Trophoblast cell (in vitro differentiated cells and primary cell): ENCODE measurements at regions not wholly inside any gene's neighbourhood (a gene's known extent, or its start where the extent isn't known, plus 50 kb on each side); places are given as distances from the start of the nearest gene placed in this dataset.

Source experiments
- DNase-seq, 2 donors: peaks; one replicate each; pipeline ENCODE4 v3.0.0-alpha.2; 2016
- H2AFZ ChIP-seq: 2 replicates; pipeline ENCODE4 v1.6.1; 2013; ENCODE audit warnings: low read length, moderate library complexity, mild to moderate bottlenecking; ENCODE audit not compliant: insufficient read depth, poor library complexity
- H2AK5ac ChIP-seq: 2 replicates; pipeline ENCODE4 v1.6.1; 2013; ENCODE audit warnings: mild to moderate bottlenecking, low read length
- H2BK120ac ChIP-seq: 2 replicates; pipeline ENCODE4 v1.6.1; 2013; ENCODE audit warnings: low read length, mild to moderate bottlenecking, moderate library complexity; ENCODE audit not compliant: insufficient read depth, poor library complexity
- H2BK12ac ChIP-seq: 2 replicates; pipeline ENCODE4 v1.6.1; 2013; ENCODE audit warnings: mild to moderate bottlenecking, low read length, moderate library complexity
- H2BK5ac ChIP-seq: 2 replicates; pipeline ENCODE4 v1.6.1; 2013; ENCODE audit warnings: low read length, low read depth, moderate library complexity, mild to moderate bottlenecking; ENCODE audit not compliant: poor library complexity
- H3K14ac ChIP-seq: 2 replicates; pipeline ENCODE4 v1.6.1; 2013; ENCODE audit warnings: mild to moderate bottlenecking, low read length
- H3K18ac ChIP-seq: 2 replicates; pipeline ENCODE4 v1.6.1; 2013; ENCODE audit warnings: mild to moderate bottlenecking, low read length
- H3K23ac ChIP-seq: 2 replicates; pipeline ENCODE4 v1.6.1; 2013; ENCODE audit warnings: low read length
- H3K27ac ChIP-seq: 2 replicates; pipeline ENCODE4 v1.5.1; 2013; ENCODE audit warnings: low read depth, mild to moderate bottlenecking, inconsistent platforms, low read length, moderate library complexity
- H3K27me3 ChIP-seq: 2 replicates; pipeline ENCODE4 v1.6.1; 2013; ENCODE audit warnings: inconsistent platforms, mild to moderate bottlenecking, low read length, moderate library complexity; ENCODE audit not compliant: insufficient read depth
- H3K36me3 ChIP-seq, 2 experiments: 1 replicate in 1 of 2; 2 replicates in 1 of 2; pipeline ENCODE4 v1.6.1; 2013; ENCODE audit warnings: low read length in 2 of 2, mild to moderate bottlenecking in 2 of 2, moderate library complexity in 1 of 2; ENCODE audit not compliant: insufficient read depth in 2 of 2, control insufficient read depth in 1 of 2
- H3K4ac ChIP-seq: 2 replicates; pipeline ENCODE4 v1.6.1; 2013; ENCODE audit warnings: low read depth, mild to moderate bottlenecking, low read length, moderate library complexity
- H3K4me1 ChIP-seq, 2 experiments: 1 replicate in 1 of 2; 2 replicates in 1 of 2; pipeline ENCODE4 v1.6.1; 2013; ENCODE audit warnings: low read length in 2 of 2, mild to moderate bottlenecking in 2 of 2, moderate library complexity in 1 of 2; ENCODE audit not compliant: insufficient read depth in 2 of 2, control insufficient read depth in 1 of 2
- H3K4me2 ChIP-seq: 2 replicates; pipeline ENCODE4 v1.6.1; 2013; ENCODE audit warnings: inconsistent platforms, mild to moderate bottlenecking, low read length, moderate library complexity
- H3K4me3 ChIP-seq: 2 replicates; pipeline ENCODE4 v1.5.1; 2013; ENCODE audit warnings: mild to moderate bottlenecking, low read depth, low read length, inconsistent platforms
- H3K79me1 ChIP-seq: one replicate; pipeline ENCODE4 v1.6.1; 2013; ENCODE audit warnings: low read length
- H3K79me2 ChIP-seq: 2 replicates; pipeline ENCODE4 v1.6.1; 2013; ENCODE audit warnings: low read length, mild to moderate bottlenecking; ENCODE audit not compliant: control insufficient read depth, insufficient read depth, poor library complexity
- H3K9ac ChIP-seq: 2 replicates; pipeline ENCODE4 v1.6.1; 2013; ENCODE audit warnings: mild to moderate bottlenecking, low read length
- H3K9me3 ChIP-seq: 2 replicates; pipeline ENCODE4 v1.6.1; 2013; ENCODE audit warnings: low read depth, mild to moderate bottlenecking, control low read depth, inconsistent platforms, low read length; ENCODE audit not compliant: insufficient read depth
- H4K12ac ChIP-seq: 2 replicates; pipeline ENCODE4 v1.6.1; 2013; ENCODE audit warnings: low read depth, mild to moderate bottlenecking, low read length, moderate library complexity
- H4K8ac ChIP-seq: 2 replicates; pipeline ENCODE4 v1.6.1; 2013; ENCODE audit warnings: low read depth, mild to moderate bottlenecking, low read length, moderate library complexity
- H4K91ac ChIP-seq: one replicate; pipeline ENCODE4 v1.6.1; 2013; ENCODE audit warnings: low read depth, mild to moderate bottlenecking, low read length, moderate library complexity
- WGBS: extraction: QIAGEN DNeasy Blood & Tissue Kit; methylation state at CpG from one replicate; pipeline ENCODE4 v1.1.7; 2013; ENCODE audit warnings: missing lambda C conversion rate; ENCODE audit not compliant: insufficient read length, insufficient coverage; ENCODE audit errors: extremely low coverage; 5-methylcytosine and 5-hydroxymethylcytosine counted together

- no peak overlapping the region for H4K12ac ChIP-seq
- H3K9ac ChIP-seq = no peak overlapping the region
- no peak overlapping the region for H4K91ac ChIP-seq
- no peak overlapping the region for H3K4me3 ChIP-seq
- no peak overlapping the region for H3K18ac ChIP-seq
- no peaks in the 10 kb centered on the region for H3K79me1 ChIP-seq
- H3K4ac ChIP-seq = no peak overlapping the region
- no peak for DNase-seq
- no peak overlapping the region for H3K4me2 ChIP-seq
- no peak overlapping the region for H3K14ac ChIP-seq
- H3K27me3 ChIP-seq = no peaks in the 10 kb centered on the region
- H2AFZ ChIP-seq = no peak overlapping the region
- no peak overlapping the region for H3K23ac ChIP-seq
- no peak overlapping the region for H2BK120ac ChIP-seq
- no peaks in the 10 kb centered on the region for H3K36me3 ChIP-seq
- H4K8ac ChIP-seq = no peak overlapping the region
- no peaks in the 10 kb centered on the region for H3K9me3 ChIP-seq
- no CpG with 5 or more reads among the region's 3 CpGs for WGBS
- peaks cover 0 to 4% of the 10 kb centered on the region in 2 experiments for H3K4me1 ChIP-seq
- H3K27ac ChIP-seq = no peak overlapping the region
- no peaks in the 10 kb centered on the region for H3K79me2 ChIP-seq
- H2BK5ac ChIP-seq = no peak overlapping the region
- no peak overlapping the region for H2AK5ac ChIP-seq
- no peak overlapping the region for H2BK12ac ChIP-seq
Measured at GRCh38 chr2:58896638-58897037, 655.5 kb upstream of the FANCL start.

GRCh38 chr2:58895857-58896256 lies 654.7 kb upstream of the FANCL start:
- no peak overlapping the region for H2AFZ ChIP-seq
- no peak overlapping the region for H4K91ac ChIP-seq
- H3K23ac ChIP-seq = no peak overlapping the region
- H2BK5ac ChIP-seq = no peak overlapping the region
- no peak overlapping the region for H3K14ac ChIP-seq
- H3K79me1 ChIP-seq = no peaks in the 10 kb centered on the region
- no peak overlapping the region for H4K8ac ChIP-seq
- H2BK120ac ChIP-seq = no peak overlapping the region
- H3K4me3 ChIP-seq = no peak overlapping the region
- no CpG with 5 or more reads among the region's 4 CpGs for WGBS
- no peak for DNase-seq
- H3K4me1 ChIP-seq = peaks cover 0 to 4% of the 10 kb centered on the region in 2 experiments
- H3K18ac ChIP-seq = no peak overlapping the region
- no peak overlapping the region for H3K27ac ChIP-seq
- H3K9me3 ChIP-seq = no peaks in the 10 kb centered on the region
- H3K4ac ChIP-seq = no peak overlapping the region
- H3K36me3 ChIP-seq = no peaks in the 10 kb centered on the region
- no peak overlapping the region for H4K12ac ChIP-seq
- H3K9ac ChIP-seq = no peak overlapping the region
- no peaks in the 10 kb centered on the region for H3K79me2 ChIP-seq
- no peak overlapping the region for H3K4me2 ChIP-seq
- no peak overlapping the region for H2AK5ac ChIP-seq
- no peaks in the 10 kb centered on the region for H3K27me3 ChIP-seq
- H2BK12ac ChIP-seq = no peak overlapping the region

GRCh38 chr2:58893656-58894351 lies 652.7 kb upstream of the FANCL start:
- Histone ChIP-seq H3K27ac (no peak overlapping the region), H3K4me2 (no peak overlapping the region), H3K4me1 (no peaks in the 10 kb centered on the region), H4K91ac (no peak overlapping the region), H3K9ac (no peak overlapping the region), H4K12ac (no peak overlapping the region), H3K4ac (no peak overlapping the region), H2BK5ac (no peak overlapping the region), H2AK5ac (no peak overlapping the region), H3K18ac (no peak overlapping the region), H3K36me3 (no peaks in the 10 kb centered on the region), H2AFZ (no peak overlapping the region), H3K79me1 (no peaks in the 10 kb centered on the region), H3K4me3 (no peak overlapping the region), H2BK120ac (no peak overlapping the region), H3K23ac (no peak overlapping the region), H3K79me2 (no peaks in the 10 kb centered on the region), H2BK12ac (no peak overlapping the region), H4K8ac (no peak overlapping the region), H3K27me3 (no peaks in the 10 kb centered on the region), H3K9me3 (no peaks in the 10 kb centered on the region), H3K14ac (no peak overlapping the region)
- DNase-seq = no peak
- WGBS = no CpG with 5 or more reads among the region's 14 CpGs

- H3K4ac ChIP-seq = no peak overlapping the region
- no peak overlapping the region for H2BK12ac ChIP-seq
- H3K9ac ChIP-seq = no peak overlapping the region
- WGBS = no CpG with 5 or more reads among the region's 4 CpGs
- H2AK5ac ChIP-seq = no peak overlapping the region
- H3K9me3 ChIP-seq = no peaks in the 10 kb centered on the region
- H3K4me3 ChIP-seq = no peak overlapping the region
- H3K79me2 ChIP-seq = no peaks in the 10 kb centered on the region
- no peaks in the 10 kb centered on the region for H3K27me3 ChIP-seq
- no peaks in the 10 kb centered on the region for H3K79me1 ChIP-seq
- no peaks in the 10 kb centered on the region for H3K36me3 ChIP-seq
- no peak overlapping the region for H2AFZ ChIP-seq
- no peak overlapping the region for H4K91ac ChIP-seq
- no peak overlapping the region for H3K14ac ChIP-seq
- H3K18ac ChIP-seq = no peak overlapping the region
- no peak overlapping the region for H3K4me2 ChIP-seq
- H3K4me1 ChIP-seq = no peaks in the 10 kb centered on the region
- no peak overlapping the region for H4K8ac ChIP-seq
- H4K12ac ChIP-seq = no peak overlapping the region
- no peak overlapping the region for H2BK5ac ChIP-seq
- H3K23ac ChIP-seq = no peak overlapping the region
- no peak overlapping the region for H2BK120ac ChIP-seq
- no peak for DNase-seq
- no peak overlapping the region for H3K27ac ChIP-seq
Measured at GRCh38 chr2:58891828-58892377, 650.8 kb upstream of the FANCL start.
